T-helper 2 cell treated with Interferon-gamma antibody and Interleukin-4, amounts not matched to agents 5 μg/mL and 100 μg/mL, for 36 hours (primary cell): ENCODE measurements at regions not wholly inside any gene's neighbourhood (a gene's known extent, or its start where the extent isn't known, plus 50 kb on each side); places are given as distances from the start of the nearest gene placed in this dataset.
"Not testable (repeated sequence)": the region's sequence is repeated elsewhere in the genome, so short reads cannot be mapped to it uniquely, and the experiment has no call there.

Experiments
- DNase-seq: peaks from one replicate; pipeline ENCODE4 v3.0.0; 2021; ENCODE audit warnings: low spot score
- H3K27ac Mint-ChIP-seq: one replicate; pipeline ENCODE4 v1.8.0; 2021; ENCODE audit warnings: mild to moderate bottlenecking, mixed read lengths
- H3K27me3 Mint-ChIP-seq: one replicate; pipeline ENCODE4 v1.8.0; 2021; ENCODE audit warnings: low read depth, mixed read lengths
- H3K36me3 Mint-ChIP-seq: one replicate; pipeline ENCODE4 v1.8.0; 2021; ENCODE audit warnings: low read depth, mixed read lengths
- H3K4me1 Mint-ChIP-seq: one replicate; pipeline ENCODE4 v1.8.0; 2021; ENCODE audit warnings: low read depth, mixed read lengths
- H3K4me3 Mint-ChIP-seq: one replicate; pipeline ENCODE4 v1.8.0; 2022; ENCODE audit warnings: mild to moderate bottlenecking, moderate library complexity, mixed read lengths
- H3K9me3 Mint-ChIP-seq: one replicate; pipeline ENCODE4 v1.8.0; 2021; ENCODE audit warnings: mixed read lengths

DNA sequence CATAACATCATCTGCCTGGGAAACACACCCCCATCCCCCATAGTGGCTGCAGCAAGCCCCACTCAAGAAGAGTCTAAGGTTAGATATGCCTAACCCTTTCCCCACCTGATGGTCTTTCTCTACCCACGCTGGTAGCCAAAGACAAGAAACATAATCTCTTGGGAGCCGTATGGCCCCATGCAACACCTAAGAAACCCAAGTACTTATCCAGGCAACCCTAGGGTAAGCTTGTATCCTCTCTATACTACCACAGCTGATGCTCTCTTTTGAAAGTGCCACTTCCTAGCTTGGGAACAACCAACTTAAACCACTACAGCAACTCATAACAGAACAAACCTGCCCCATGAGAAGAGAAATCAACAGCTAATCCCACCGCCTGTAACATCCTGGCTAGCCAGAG, 161.1 kb downstream of the MSN start:
- Mint-ChIP-seq H3K4me3 (no peak overlapping the region), H3K27me3 (no peaks in the 10 kb centered on the region), H3K27ac (no peak overlapping the region), H3K4me1 (no peaks in the 10 kb centered on the region), H3K36me3 (no peaks in the 10 kb centered on the region), H3K9me3 (no peaks in the 10 kb centered on the region)
- DNase-seq, result no peak

DNA sequence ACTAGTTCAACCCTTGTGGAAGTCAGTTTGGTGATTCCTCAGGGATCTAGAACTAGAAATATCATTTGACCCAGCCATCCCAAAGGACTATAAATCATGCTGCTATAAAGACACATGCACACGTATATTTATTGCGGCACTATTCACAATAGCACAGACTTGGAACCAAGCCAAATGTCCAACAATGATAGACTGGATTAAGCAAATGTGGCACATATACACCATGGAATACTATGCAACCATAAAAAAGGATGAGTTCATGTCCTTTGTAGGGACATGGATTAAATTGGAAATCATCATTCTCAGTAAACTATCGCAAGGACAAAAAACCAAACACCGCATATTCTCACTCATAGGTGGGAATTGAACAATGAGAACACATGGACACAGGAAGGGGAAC, 157.8 kb downstream of the MSN start:
- not testable (repeated sequence) for H3K9me3 Mint-ChIP-seq, DNase-seq, H3K27me3 Mint-ChIP-seq, H3K27ac Mint-ChIP-seq, H3K4me3 Mint-ChIP-seq, H3K36me3 Mint-ChIP-seq, H3K4me1 Mint-ChIP-seq

GRCh38 chrX:65821721-65822496, 154.5 kb downstream of the MSN start:
- Mint-ChIP-seq H3K36me3 (peaks cover 4% of the 10 kb centered on the region), H3K27me3 (peaks cover 16% of the 10 kb centered on the region), H3K9me3 (no peaks in the 10 kb centered on the region), H3K4me3 (peak overlapping the region; percentile 74), H3K4me1 (peaks cover 6% of the 10 kb centered on the region), H3K27ac (no peak overlapping the region)
- peak; percentile 8 for DNase-seq

DNA sequence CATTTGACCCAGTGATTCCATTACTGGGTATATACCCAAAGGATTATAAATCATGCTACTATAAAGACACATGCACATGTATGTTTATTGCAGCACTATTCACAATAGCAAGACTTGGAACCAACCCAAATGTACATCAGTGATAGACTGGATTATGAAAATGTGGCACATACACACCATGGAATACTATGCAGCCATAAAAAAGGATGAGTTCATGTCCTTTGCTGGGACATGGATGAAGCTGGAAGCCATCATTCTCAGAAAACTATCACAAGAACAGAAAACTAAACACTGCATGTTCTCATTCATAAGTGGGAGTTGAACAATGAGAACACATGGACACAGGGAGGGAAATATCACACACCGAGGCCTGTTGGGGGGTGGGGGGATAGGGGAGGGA, 152.5 kb downstream of the MSN start:
- not testable (repeated sequence) for H3K4me3 Mint-ChIP-seq, H3K4me1 Mint-ChIP-seq, H3K36me3 Mint-ChIP-seq, DNase-seq, H3K27ac Mint-ChIP-seq, H3K9me3 Mint-ChIP-seq
- H3K27me3 Mint-ChIP-seq, result peaks cover 20% of the 10 kb centered on the region

DNA sequence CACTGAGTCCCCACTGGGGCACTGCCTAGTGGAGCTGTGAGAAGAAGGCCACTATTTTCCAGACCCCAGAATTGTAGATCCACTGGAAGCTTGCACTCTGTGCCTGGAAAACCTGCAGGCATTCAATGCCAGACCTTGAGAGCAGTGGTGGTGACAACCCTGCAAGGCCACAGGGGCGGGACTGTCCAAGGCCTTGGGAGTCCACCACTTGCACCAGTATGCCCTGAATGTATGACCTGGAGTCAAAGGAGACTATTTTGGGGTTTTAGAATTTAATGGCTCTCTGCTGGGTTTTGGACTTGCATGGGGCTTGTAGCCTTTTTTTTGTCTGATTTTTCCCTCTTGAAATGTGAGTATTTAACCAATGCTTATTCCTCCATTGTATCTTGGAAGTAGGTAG, 145.8 kb downstream of the MSN start:
- peaks cover 3% of the 10 kb centered on the region for H3K36me3 Mint-ChIP-seq
- no peak for DNase-seq
- H3K27ac Mint-ChIP-seq, result no peak overlapping the region
- H3K27me3 Mint-ChIP-seq, result peaks cover 8% of the 10 kb centered on the region
- no peak overlapping the region for H3K4me3 Mint-ChIP-seq
- H3K9me3 Mint-ChIP-seq, result peaks cover 22% of the 10 kb centered on the region
- H3K4me1 Mint-ChIP-seq, result no peaks in the 10 kb centered on the region

DNA sequence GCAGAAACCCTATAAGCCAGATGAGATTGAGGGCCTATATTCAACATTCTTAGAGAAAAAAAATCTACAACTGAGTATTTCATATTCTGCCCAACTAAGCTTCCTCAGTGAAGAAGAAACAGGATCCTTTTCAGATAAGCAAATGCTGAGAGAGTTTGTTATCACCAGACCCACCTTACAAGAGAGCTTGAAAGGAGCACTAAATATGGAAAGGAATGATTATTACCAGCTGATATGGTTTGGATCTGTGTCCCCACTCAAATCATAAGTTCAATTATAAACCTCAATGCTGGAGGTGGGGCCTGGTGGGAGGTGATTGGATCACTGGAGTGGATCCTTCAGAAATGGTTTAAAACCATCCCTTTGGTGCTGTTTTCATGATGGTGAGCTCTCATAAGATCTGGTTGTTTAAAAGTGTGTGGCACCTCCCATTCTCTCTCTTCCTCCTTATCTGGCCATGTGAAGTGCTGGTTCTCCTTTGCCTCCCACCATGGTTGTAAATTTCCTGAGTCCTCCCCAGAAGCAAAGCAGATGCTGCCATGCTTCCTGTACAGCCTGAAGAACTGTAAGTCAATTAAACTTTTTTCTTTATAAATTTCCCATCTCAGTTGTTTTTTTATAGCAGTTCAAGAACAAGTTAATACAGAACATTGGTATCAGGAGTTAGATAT, 144.2 kb downstream of the MSN start:
- Mint-ChIP-seq H3K36me3 (peaks cover 3% of the 10 kb centered on the region), H3K4me1 (no peaks in the 10 kb centered on the region), H3K27ac (no peak overlapping the region), H3K4me3 (no peak overlapping the region), H3K9me3 (peaks cover 22% of the 10 kb centered on the region), H3K27me3 (peaks cover 5% of the 10 kb centered on the region)
- no peak for DNase-seq
